Esophagus muscularis mucosa (tissue), 4 donors: ENCODE measurements at regions not wholly inside any gene's neighbourhood (a gene's known extent, or its start where the extent isn't known, plus 50 kb on each side); places are given as distances from the start of the nearest gene placed in this dataset.

Source experiments
- DNase-seq: peaks from one replicate; pipeline ENCODE4 v3.0.0-alpha.2; 2017; ENCODE audit errors: extremely low spot score
- H3K27ac ChIP-seq, 4 donors: fragments of 200-600 bp; sonication (generic); replicated peaks in 1 of 4; 1 replicate in 3 of 4; 2 replicates in 1 of 4; pipeline ENCODE4 v1.5.1; 2016 to 2019; ENCODE audit warnings: mild to moderate bottlenecking in 1 of 4
- H3K27me3 ChIP-seq, 4 donors: fragments of 200-600 bp; sonication (generic); one replicate each; pipeline versions ENCODE4 v1.5.1 to v1.6.0; 2016 to 2019
- H3K36me3 ChIP-seq, 4 donors: fragments of 200-600 bp; sonication (generic); one replicate each; pipeline ENCODE4 v1.5.1; 2016 to 2019
- H3K4me1 ChIP-seq, 4 donors: fragments of 200-600 bp; sonication (generic); one replicate each; pipeline ENCODE4 v1.5.1; 2016 to 2019
- H3K4me3 ChIP-seq, 4 donors: fragments of 200-600 bp; sonication (generic); 1 replicate in 2 of 4; 2 replicates in 2 of 4; pipeline ENCODE4 v1.5.1; 2016 to 2019; ENCODE audit warnings: mild to moderate bottlenecking in 4 of 4, moderate library complexity in 1 of 4
- H3K9me3 ChIP-seq, 4 donors: fragments of 200-600 bp; sonication (generic); 1 replicate in 3 of 4; 2 replicates in 1 of 4; pipeline ENCODE4 v1.5.1; 2016 to 2019
- CTCF ChIP-seq, 3 experiments: fragments of 200-600 bp in 2 of 3; fragments of 450-650 bp in 1 of 3; sonication (generic) in 2 of 3; IDR thresholded peaks; one replicate each; pipeline ENCODE4 v1.5.1; 2017 to 2019; ENCODE audit warnings: antibody characterized with exemption in 3 of 3, mild to moderate bottlenecking in 2 of 3, moderate library complexity in 1 of 3
- EP300 ChIP-seq: sonication (generic); formaldehyde crosslinking; IDR thresholded peaks from one replicate; pipeline ENCODE4 v1.6.1; 2017; ENCODE audit warnings: antibody characterized with exemption
- POLR2A ChIP-seq: fragments of 450-650 bp; IDR thresholded peaks from one replicate; pipeline ENCODE4 v1.6.1; 2017; ENCODE audit warnings: antibody characterized with exemption, moderate library complexity, mild to moderate bottlenecking, low read depth
- POLR2AphosphoS5 ChIP-seq, 2 donors: sonication (generic); formaldehyde crosslinking; IDR thresholded peaks; one replicate each; pipeline ENCODE4 v1.6.1; 2017; ENCODE audit warnings: antibody characterized with exemption in 2 of 2
- WGBS: methylation state at CpG from one replicate; pipeline ENCODE4 v1.1.5; 2018; 5-methylcytosine and 5-hydroxymethylcytosine counted together
- intact Hi-C: fragments of 100-400 bp; cut with DNase I; formaldehyde crosslinking; loops from one replicate; pipeline ENCODE4 v1.15.1; 2023

DNA sequence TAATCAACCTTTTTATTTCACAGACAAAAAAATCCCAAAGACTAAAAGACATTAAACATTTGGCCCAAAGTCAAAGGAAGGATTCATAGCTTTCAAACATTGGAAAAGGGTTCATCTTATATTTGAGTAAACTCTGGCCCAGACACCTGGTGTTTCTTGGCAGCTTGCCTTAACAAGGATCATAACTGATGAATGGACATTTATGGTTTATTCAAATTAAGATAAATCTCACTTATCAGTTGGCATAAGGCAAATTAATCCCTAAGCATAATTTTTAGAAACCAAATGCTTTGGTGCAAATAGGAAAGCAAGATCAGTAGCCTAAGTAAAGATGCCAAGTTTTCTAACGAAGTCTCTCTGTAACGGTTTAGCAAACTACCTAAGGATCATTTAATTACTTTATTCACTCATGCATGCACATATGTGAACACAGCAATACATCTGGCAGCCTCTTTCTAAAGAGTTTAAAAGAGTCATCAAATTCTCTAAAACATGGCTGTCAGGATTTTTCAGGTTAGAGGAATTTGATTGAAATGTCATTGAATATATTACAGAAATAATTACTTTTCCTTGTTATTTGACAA is 323.4 kb upstream of the RBMS1 start:
- H3K27me3 ChIP-seq: no peaks in the 10 kb centered on the region
- H3K4me3 ChIP-seq: no peak overlapping the region
- H3K27ac ChIP-seq: no peak overlapping the region
- H3K36me3 ChIP-seq: no peaks in the 10 kb centered on the region
- no peaks in the 10 kb centered on the region for H3K4me1 ChIP-seq
- no peak for DNase-seq
- intact Hi-C loops: no loop called here
- TF ChIP-seq EP300 (no peak), POLR2A (no peak), POLR2AphosphoS5 (IDR thresholded peaks at IDR 0.05) (no peak), CTCF (IDR thresholded peaks at IDR 0.05) (no peak)
- no peaks in the 10 kb centered on the region for H3K9me3 ChIP-seq
- 50% methylated on average over 2 of the region's 2 CpGs for WGBS

GRCh38 chr2:160820691-160821090 is 327.1 kb upstream of the RBMS1 start:
- no peak overlapping the region for H3K27ac ChIP-seq
- intact Hi-C loops: no loop called here
- no peaks in the 10 kb centered on the region for H3K36me3 ChIP-seq
- TF ChIP-seq POLR2AphosphoS5 (IDR thresholded peaks at IDR 0.05) (no peak), EP300 (no peak), CTCF (IDR thresholded peaks at IDR 0.05) (no peak), POLR2A (no peak)
- 79% methylated on average over 7 of the region's 7 CpGs for WGBS
- H3K27me3 ChIP-seq: no peaks in the 10 kb centered on the region
- H3K4me1 ChIP-seq: no peaks in the 10 kb centered on the region
- no peak overlapping the region for H3K4me3 ChIP-seq
- peaks cover 8 to 17% (median 13%) of the 10 kb centered on the region in 4 donors for H3K9me3 ChIP-seq
- DNase-seq: no peak

DNA sequence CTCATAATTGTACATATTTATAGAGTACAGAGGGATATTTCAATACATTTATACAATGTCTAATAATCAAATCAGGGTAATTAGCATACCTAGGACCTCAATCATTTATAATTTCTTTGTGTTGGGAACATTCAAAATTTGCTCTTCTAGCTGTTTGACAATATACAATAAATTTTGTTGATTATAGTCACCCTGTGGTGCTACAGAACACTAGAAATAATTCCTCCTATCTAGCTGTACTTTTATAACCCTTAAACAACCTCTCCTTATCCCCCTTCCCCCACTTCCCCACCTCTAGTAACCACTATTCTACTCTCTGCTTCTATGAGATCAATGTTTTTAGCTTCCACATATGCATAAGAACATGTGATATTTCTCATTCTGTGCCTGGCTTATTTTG is 328.4 kb upstream of the RBMS1 start:
- intact Hi-C loops: no loop called here
- Histone ChIP-seq H3K4me3 (no peak overlapping the region), H3K9me3 (peaks cover 11 to 26% (median 21%) of the 10 kb centered on the region in 4 donors), H3K27me3 (no peaks in the 10 kb centered on the region), H3K4me1 (no peaks in the 10 kb centered on the region), H3K27ac (no peak overlapping the region), H3K36me3 (no peaks in the 10 kb centered on the region)
- no peak for DNase-seq
- TF ChIP-seq CTCF (IDR thresholded peaks at IDR 0.05): no peak
- no peak for TF ChIP-seq POLR2A
- TF ChIP-seq EP300: no peak
- no peak for TF ChIP-seq POLR2AphosphoS5 (IDR thresholded peaks at IDR 0.05)

GRCh38 chr2:160825433-160825832 is 331.8 kb upstream of the RBMS1 start:
- no peak for TF ChIP-seq POLR2AphosphoS5 (IDR thresholded peaks at IDR 0.05)
- TF ChIP-seq EP300: no peak
- TF ChIP-seq CTCF (IDR thresholded peaks at IDR 0.05): no peak
- no peak for TF ChIP-seq POLR2A
- Histone ChIP-seq H3K4me1 (no peaks in the 10 kb centered on the region), H3K36me3 (no peaks in the 10 kb centered on the region), H3K27ac (no peak overlapping the region), H3K4me3 (no peak overlapping the region), H3K27me3 (no peaks in the 10 kb centered on the region), H3K9me3 (peaks cover 11 to 30% (median 21%) of the 10 kb centered on the region in 4 donors)
- DNase-seq: no peak
- intact Hi-C loops: no loop called here
- 93% methylated on average over 1 of the region's 1 CpG for WGBS

GRCh38 chr2:160826496-160826895 is 332.9 kb upstream of the RBMS1 start:
- Histone ChIP-seq H3K4me3 (no peak overlapping the region), H3K27ac (no peak overlapping the region), H3K4me1 (no peaks in the 10 kb centered on the region), H3K9me3 (peaks cover 11 to 30% (median 21%) of the 10 kb centered on the region in 4 donors), H3K36me3 (no peaks in the 10 kb centered on the region), H3K27me3 (no peaks in the 10 kb centered on the region)
- intact Hi-C loops: no loop called here
- no peak for TF ChIP-seq POLR2A
- TF ChIP-seq POLR2AphosphoS5 (IDR thresholded peaks at IDR 0.05): no peak
- TF ChIP-seq EP300: no peak
- TF ChIP-seq CTCF (IDR thresholded peaks at IDR 0.05): no peak
- no peak for DNase-seq
